GM12892 (cell line): ENCODE measurements at regions not wholly inside any gene's neighbourhood (a gene's known extent, or its start where the extent isn't known, plus 50 kb on each side); places are given as distances from the start of the nearest gene placed in this dataset.

Experiments
- POLR2A ChIP-seq: IDR thresholded peaks from 2 replicates; pipeline ENCODE4 v1.6.1; 2011; ENCODE audit warnings: low read depth, low read length, control low read depth
- POLR2AphosphoS5 ChIP-seq: IDR thresholded peaks from 2 replicates; pipeline ENCODE4 v1.6.1; 2011; ENCODE audit warnings: low read depth, low read length, control low read depth

GRCh38 chr10:6739530-6740174 lies 159.6 kb upstream of the PRKCQ start:
- no peak for TF ChIP-seq POLR2AphosphoS5
- no peak for TF ChIP-seq POLR2A
